Liver (tissue), 8 donors: ENCODE measurements at regions not wholly inside any gene's neighbourhood (a gene's known extent, or its start where the extent isn't known, plus 50 kb on each side); places are given as distances from the start of the nearest gene placed in this dataset.

ENCODE experiments used
- DNase-seq: peaks from one replicate; pipeline ENCODE4 v3.0.0-alpha.2; 2017; ENCODE audit warnings: low spot score
- H3K27ac ChIP-seq, 2 donors: one replicate each; pipeline ENCODE4 v1.7.0; 2013; ENCODE audit warnings: inconsistent platforms in 2 of 2, low read length in 2 of 2, control low read depth in 1 of 2, low read depth in 1 of 2, mild to moderate bottlenecking in 1 of 2
- H3K27me3 ChIP-seq, 4 donors: one replicate each; pipeline versions ENCODE4 v1.6.1 to v1.7.0; 2013; ENCODE audit warnings: low read length in 3 of 4, inconsistent platforms in 1 of 4, mild to moderate bottlenecking in 1 of 4, moderate library complexity in 1 of 4; ENCODE audit not compliant: control insufficient read depth in 4 of 4, insufficient read depth in 4 of 4
- H3K36me3 ChIP-seq, 4 donors: one replicate each; pipeline versions ENCODE4 v1.6.1 to v1.7.0; 2013; ENCODE audit warnings: low read length in 3 of 4, mild to moderate bottlenecking in 3 of 4, low read depth in 1 of 4, moderate library complexity in 1 of 4; ENCODE audit not compliant: control insufficient read depth in 4 of 4, insufficient read depth in 3 of 4
- H3K4me1 ChIP-seq, 4 donors: one replicate each; pipeline versions ENCODE4 v1.6.1 to v1.7.0; 2013; ENCODE audit warnings: low read length in 3 of 4, mild to moderate bottlenecking in 3 of 4, moderate library complexity in 1 of 4; ENCODE audit not compliant: control insufficient read depth in 4 of 4, insufficient read depth in 4 of 4
- H3K4me3 ChIP-seq, 3 donors: one replicate each; pipeline versions ENCODE4 v1.6.1 to v1.7.0; 2013; ENCODE audit warnings: low read length in 3 of 3, control low read depth in 1 of 3, low read depth in 1 of 3, mild to moderate bottlenecking in 1 of 3
- H3K9ac ChIP-seq, 2 donors: one replicate each; pipeline ENCODE4 v1.7.0; 2013; ENCODE audit warnings: low read length in 2 of 2, mild to moderate bottlenecking in 2 of 2, moderate library complexity in 2 of 2, control low read depth in 1 of 2, low read depth in 1 of 2
- H3K9me3 ChIP-seq, 4 donors: one replicate each; pipeline versions ENCODE4 v1.6.1 to v1.7.0; 2013; ENCODE audit warnings: low read length in 3 of 4; ENCODE audit not compliant: control insufficient read depth in 4 of 4
- ATF3 ChIP-seq: IDR thresholded peaks from 2 replicates; pipeline ENCODE4 v1.6.1; 2016; ENCODE audit warnings: antibody characterized with exemption
- CTCF ChIP-seq: fragments of 150-350 bp; IDR thresholded peaks from 2 replicates; pipeline ENCODE4 v1.5.1; 2017; ENCODE audit warnings: improper control_type of control experiment, low read depth, low read length; ENCODE audit not compliant: missing input control
- EGR1 ChIP-seq, 2 donors: IDR thresholded peaks; 2 replicates each; pipeline ENCODE4 v1.6.1; 2016 to 2018; ENCODE audit warnings: antibody characterized with exemption in 2 of 2, low read depth in 2 of 2
- FOXA1 ChIP-seq: IDR thresholded peaks from 2 replicates; pipeline ENCODE4 v1.6.1; 2016; ENCODE audit warnings: antibody characterized with exemption
- FOXA2 ChIP-seq: IDR thresholded peaks from 2 replicates; pipeline ENCODE4 v1.6.1; 2016; ENCODE audit warnings: antibody characterized with exemption
- GABPA ChIP-seq, 2 donors: IDR thresholded peaks in 1 of 2; conservative IDR thresholded peaks in 1 of 2; 2 replicates each; pipeline ENCODE4 v1.6.1; 2016; ENCODE audit warnings: antibody characterized with exemption in 2 of 2, mild to moderate bottlenecking in 1 of 2, moderate library complexity in 1 of 2
- HNF4A ChIP-seq, 2 donors: conservative IDR thresholded peaks; 2 replicates each; pipeline ENCODE4 v1.6.1; 2016; ENCODE audit warnings: antibody characterized with exemption in 2 of 2, mild to moderate bottlenecking in 2 of 2
- HNF4G ChIP-seq: IDR thresholded peaks from 2 replicates; pipeline ENCODE4 v1.6.1; 2016; ENCODE audit warnings: antibody characterized with exemption
- JUND ChIP-seq, 2 donors: IDR thresholded peaks; 2 replicates each; pipeline ENCODE4 v1.6.1; 2016; ENCODE audit warnings: antibody characterized with exemption in 2 of 2
- MAX ChIP-seq: IDR thresholded peaks from 2 replicates; pipeline ENCODE4 v1.6.1; 2016; ENCODE audit warnings: antibody characterized with exemption
- NR2F2 ChIP-seq: IDR thresholded peaks from 2 replicates; pipeline ENCODE4 v1.6.1; 2016; ENCODE audit warnings: antibody characterized with exemption
- RAD21 ChIP-seq, 2 donors: IDR thresholded peaks; 2 replicates each; pipeline ENCODE4 v1.6.1; 2016; ENCODE audit warnings: antibody characterized with exemption in 2 of 2, mild to moderate bottlenecking in 2 of 2
- RXRA ChIP-seq, 2 donors: IDR thresholded peaks; 2 replicates each; pipeline ENCODE4 v1.6.1; 2017 to 2018; ENCODE audit warnings: antibody characterized with exemption in 2 of 2, mild to moderate bottlenecking in 1 of 2
- SP1 ChIP-seq: IDR thresholded peaks from 2 replicates; pipeline ENCODE4 v1.6.1; 2018; ENCODE audit warnings: antibody characterized with exemption, mild to moderate bottlenecking
- TAF1 ChIP-seq: conservative IDR thresholded peaks from 2 replicates; pipeline ENCODE4 v1.6.1; 2016; ENCODE audit warnings: antibody characterized with exemption, mild to moderate bottlenecking
- YY1 ChIP-seq: IDR thresholded peaks from 2 replicates; pipeline ENCODE4 v1.6.1; 2016; ENCODE audit warnings: antibody characterized with exemption, mild to moderate bottlenecking
- ZBTB33 ChIP-seq: IDR thresholded peaks from 2 replicates; pipeline ENCODE4 v1.6.1; 2016; ENCODE audit warnings: antibody characterized with exemption
- WGBS: extraction: QIAGEN DNeasy Blood & Tissue Kit; methylation state at CpG from one replicate; pipeline ENCODE4 v1.1.7; 2013; 5-methylcytosine and 5-hydroxymethylcytosine counted together
- donor health status: healthy.
- donor health status: healthy.
- donor health status: healthy.
- donor health status: healthy.
- donor health status: healthy.

GRCh38 chr10:53702489-53702888 is 929.9 kb upstream of the MBL2 start:
- no peaks in the 10 kb centered on the region for H3K9me3 ChIP-seq
- WGBS = 73% methylated on average over 2 of the region's 2 CpGs
- no peaks in the 10 kb centered on the region for H3K27me3 ChIP-seq
- DNase-seq = no peak
- no peak overlapping the region for H3K4me3 ChIP-seq
- no peak for TF ChIP-seq SP1
- TF ChIP-seq ATF3 = no peak
- TF ChIP-seq FOXA1 = no peak
- TF ChIP-seq RXRA (IDR thresholded peaks at IDR 0.05) = no peak
- TF ChIP-seq HNF4G = no peak
- TF ChIP-seq NR2F2 = no peak
- no peak for TF ChIP-seq EGR1 (IDR thresholded peaks at IDR 0.05; ENCODE audit: low read depth in 2 of 2)
- no peak for TF ChIP-seq MAX
- no peak for TF ChIP-seq RAD21 (IDR thresholded peaks at IDR 0.05)
- no peak for TF ChIP-seq ZBTB33
- no peak for TF ChIP-seq TAF1
- no peak for TF ChIP-seq JUND (IDR thresholded peaks at IDR 0.05)
- TF ChIP-seq YY1 = no peak
- TF ChIP-seq GABPA (IDR thresholded peaks at IDR 0.05 in 1 of 2, conservative IDR thresholded peaks at IDR 0.05 in 1 of 2) = no peak
- TF ChIP-seq FOXA2 = no peak
- no peak for TF ChIP-seq HNF4A (conservative IDR thresholded peaks at IDR 0.05)
- H3K4me1 ChIP-seq = no peaks in the 10 kb centered on the region
- no peak overlapping the region for H3K9ac ChIP-seq
- H3K36me3 ChIP-seq = no peaks in the 10 kb centered on the region
- no peak overlapping the region for H3K27ac ChIP-seq

GRCh38 chr10:53701213-53701612 is 928.6 kb upstream of the MBL2 start:
- Histone ChIP-seq H3K4me1 (no peaks in the 10 kb centered on the region), H3K9me3 (no peaks in the 10 kb centered on the region), H3K4me3 (no peak overlapping the region), H3K9ac (no peak overlapping the region), H3K27me3 (no peaks in the 10 kb centered on the region), H3K27ac (no peak overlapping the region), H3K36me3 (no peaks in the 10 kb centered on the region)
- TF ChIP-seq CTCF (no peak), GABPA (IDR thresholded peaks at IDR 0.05 in 1 of 2, conservative IDR thresholded peaks at IDR 0.05 in 1 of 2) (no peak)
- no peak for DNase-seq

GRCh38 chr10:53700278-53700677 is 927.7 kb upstream of the MBL2 start:
- WGBS = 84% methylated on average over 6 of the region's 6 CpGs
- no peak for DNase-seq
- TF ChIP-seq NR2F2 = no peak
- H3K4me1 ChIP-seq = no peaks in the 10 kb centered on the region
- no peaks in the 10 kb centered on the region for H3K36me3 ChIP-seq
- no peak overlapping the region for H3K4me3 ChIP-seq
- no peak overlapping the region for H3K27ac ChIP-seq
- no peaks in the 10 kb centered on the region for H3K9me3 ChIP-seq
- H3K27me3 ChIP-seq = no peaks in the 10 kb centered on the region
- H3K9ac ChIP-seq = no peak overlapping the region
